ENCODE measurements at regions not wholly inside any gene's neighbourhood (a gene's known extent, or its start where the extent isn't known, plus 50 kb on each side); places are given as distances from the start of the nearest gene placed in this dataset.

GRCh38 chr18:22773944-22774343 lies 159.2 kb upstream of the RBBP8 start:
- TF ChIP-seq, protein P1, sequence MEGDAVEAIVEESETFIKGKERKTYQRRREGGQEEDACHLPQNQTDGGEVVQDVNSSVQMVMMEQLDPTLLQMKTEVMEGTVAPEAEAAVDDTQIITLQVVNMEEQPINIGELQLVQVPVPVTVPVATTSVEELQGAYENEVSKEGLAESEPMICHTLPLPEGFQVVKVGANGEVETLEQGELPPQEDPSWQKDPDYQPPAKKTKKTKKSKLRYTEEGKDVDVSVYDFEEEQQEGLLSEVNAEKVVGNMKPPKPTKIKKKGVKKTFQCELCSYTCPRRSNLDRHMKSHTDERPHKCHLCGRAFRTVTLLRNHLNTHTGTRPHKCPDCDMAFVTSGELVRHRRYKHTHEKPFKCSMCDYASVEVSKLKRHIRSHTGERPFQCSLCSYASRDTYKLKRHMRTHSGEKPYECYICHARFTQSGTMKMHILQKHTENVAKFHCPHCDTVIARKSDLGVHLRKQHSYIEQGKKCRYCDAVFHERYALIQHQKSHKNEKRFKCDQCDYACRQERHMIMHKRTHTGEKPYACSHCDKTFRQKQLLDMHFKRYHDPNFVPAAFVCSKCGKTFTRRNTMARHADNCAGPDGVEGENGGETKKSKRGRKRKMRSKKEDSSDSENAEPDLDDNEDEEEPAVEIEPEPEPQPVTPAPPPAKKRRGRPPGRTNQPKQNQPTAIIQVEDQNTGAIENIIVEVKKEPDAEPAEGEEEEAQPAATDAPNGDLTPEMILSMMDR (IDR thresholded peaks at IDR 0.05; ENCODE audit: low read depth, low read length, poor library complexity, severe bottlenecking) = no peak
- TF ChIP-seq EZH2phosphoT487 (IDR thresholded peaks at IDR 0.05; ENCODE audit: borderline replicate concordance, low read length) = no peak

Measured in DOHH2 (cell line).